AG04450 (cell line): ENCODE measurements at regions not wholly inside any gene's neighbourhood (a gene's known extent, or its start where the extent isn't known, plus 50 kb on each side); places are given as distances from the start of the nearest gene placed in this dataset.

ENCODE experiments used
- CTCF ChIA-PET: fragments of 300-600, 350-600 bp; formaldehyde crosslinking; extraction: SDS; loops from one replicate; lab custom pipeline; 2022; ENCODE audit warnings: antibody characterized with exemption, inconsistent platforms; lab: Charles Lee
- POLR2A ChIA-PET: fragments of 350-600 bp; formaldehyde crosslinking; extraction: SDS; loops from one replicate; lab custom pipeline; 2021; ENCODE audit warnings: antibody characterized with exemption, inconsistent platforms; lab: Yijun Ruan, JAX
- DNase-seq: peaks from one replicate; pipeline ENCODE4 v3.0.0-alpha.2; 2011; ENCODE audit warnings: low read depth, low spot score
- H3K27ac ChIP-seq: one replicate; pipeline ENCODE4 v1.5.1; 2012; ENCODE audit warnings: low read depth, low read length, control low read depth
- H3K27me3 ChIP-seq: one replicate; pipeline ENCODE4 v1.6.0; 2012; ENCODE audit warnings: low read length; ENCODE audit not compliant: control insufficient read depth, insufficient read depth
- H3K4me3 ChIP-seq: 2 replicates; pipeline ENCODE4 v1.5.1; 2011; ENCODE audit warnings: mild to moderate bottlenecking, low read depth, low read length, control low read depth
- H3K9me3 ChIP-seq: 2 replicates; pipeline ENCODE4 v1.5.1; 2012; ENCODE audit warnings: low read length; ENCODE audit not compliant: control insufficient read depth, insufficient read depth
- TF ChIP-seq, protein P1 (sequence below): IDR thresholded peaks from 2 replicates; pipeline ENCODE4 v1.5.1; 2011; ENCODE audit warnings: low read depth, low read length, control low read depth, inconsistent platforms

DNA sequence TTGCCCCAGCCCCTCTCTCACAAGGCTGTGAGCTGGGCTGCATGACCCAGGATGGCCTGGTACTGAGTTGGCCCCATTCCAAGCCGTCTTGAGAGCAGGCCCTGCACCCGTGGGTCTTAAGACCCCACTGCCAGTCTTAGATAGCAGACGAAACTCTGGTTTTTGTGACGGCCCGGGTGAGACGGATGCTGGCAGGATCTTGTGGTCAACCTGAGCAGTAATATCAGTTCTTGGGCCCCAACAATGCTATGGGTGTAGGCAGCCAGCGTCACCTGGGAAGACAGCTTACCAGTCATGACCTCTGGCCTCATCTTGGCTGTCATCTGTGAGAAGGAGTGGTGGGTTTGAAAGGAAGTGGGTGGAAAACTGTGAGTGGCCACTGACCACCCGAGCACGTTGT lies 305.8 kb downstream of the ARRDC4 start:
- ChIA-PET POLR2A (no interaction called here), CTCF (no interaction called here)
- no peak for DNase-seq
- Histone ChIP-seq H3K27me3 (no peaks in the 10 kb centered on the region), H3K4me3 (no peak overlapping the region), H3K9me3 (peaks cover 42% of the 10 kb centered on the region), H3K27ac (no peak overlapping the region)
- TF ChIP-seq, protein P1, sequence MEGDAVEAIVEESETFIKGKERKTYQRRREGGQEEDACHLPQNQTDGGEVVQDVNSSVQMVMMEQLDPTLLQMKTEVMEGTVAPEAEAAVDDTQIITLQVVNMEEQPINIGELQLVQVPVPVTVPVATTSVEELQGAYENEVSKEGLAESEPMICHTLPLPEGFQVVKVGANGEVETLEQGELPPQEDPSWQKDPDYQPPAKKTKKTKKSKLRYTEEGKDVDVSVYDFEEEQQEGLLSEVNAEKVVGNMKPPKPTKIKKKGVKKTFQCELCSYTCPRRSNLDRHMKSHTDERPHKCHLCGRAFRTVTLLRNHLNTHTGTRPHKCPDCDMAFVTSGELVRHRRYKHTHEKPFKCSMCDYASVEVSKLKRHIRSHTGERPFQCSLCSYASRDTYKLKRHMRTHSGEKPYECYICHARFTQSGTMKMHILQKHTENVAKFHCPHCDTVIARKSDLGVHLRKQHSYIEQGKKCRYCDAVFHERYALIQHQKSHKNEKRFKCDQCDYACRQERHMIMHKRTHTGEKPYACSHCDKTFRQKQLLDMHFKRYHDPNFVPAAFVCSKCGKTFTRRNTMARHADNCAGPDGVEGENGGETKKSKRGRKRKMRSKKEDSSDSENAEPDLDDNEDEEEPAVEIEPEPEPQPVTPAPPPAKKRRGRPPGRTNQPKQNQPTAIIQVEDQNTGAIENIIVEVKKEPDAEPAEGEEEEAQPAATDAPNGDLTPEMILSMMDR = no peak

DNA sequence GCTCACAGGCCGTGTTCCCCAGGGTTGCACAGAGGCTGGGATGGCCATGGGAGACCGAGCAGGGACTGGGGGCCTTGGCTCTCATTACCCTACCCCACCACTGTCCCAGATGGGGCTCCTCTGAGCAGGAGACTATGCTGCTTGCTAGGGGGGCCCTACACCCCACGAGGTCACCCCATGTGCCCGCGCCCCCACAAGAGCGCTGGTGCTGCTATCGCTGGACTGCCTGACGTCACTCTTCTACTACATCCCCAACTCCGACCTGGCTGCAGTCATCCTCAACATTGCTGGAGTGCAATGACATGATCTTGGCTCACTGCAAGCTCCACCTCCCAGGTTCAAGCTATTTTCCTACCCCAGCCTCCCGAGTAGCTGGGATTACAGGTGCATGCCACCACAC lies 307.7 kb downstream of the ARRDC4 start:
- H3K9me3 ChIP-seq = peaks cover 43% of the 10 kb centered on the region
- CTCF ChIA-PET = interaction anchor here (1.7 kb wide), 1 partner anchor 44 kb away, joined by 7 read pairs; no protein-coding TSS in a partner anchor
- H3K4me3 ChIP-seq = no peak overlapping the region
- no peak overlapping the region for H3K27ac ChIP-seq
- H3K27me3 ChIP-seq = no peaks in the 10 kb centered on the region
- DNase-seq = no peak
- POLR2A ChIA-PET = no interaction called here
- TF ChIP-seq, protein P1 = no peak

DNA sequence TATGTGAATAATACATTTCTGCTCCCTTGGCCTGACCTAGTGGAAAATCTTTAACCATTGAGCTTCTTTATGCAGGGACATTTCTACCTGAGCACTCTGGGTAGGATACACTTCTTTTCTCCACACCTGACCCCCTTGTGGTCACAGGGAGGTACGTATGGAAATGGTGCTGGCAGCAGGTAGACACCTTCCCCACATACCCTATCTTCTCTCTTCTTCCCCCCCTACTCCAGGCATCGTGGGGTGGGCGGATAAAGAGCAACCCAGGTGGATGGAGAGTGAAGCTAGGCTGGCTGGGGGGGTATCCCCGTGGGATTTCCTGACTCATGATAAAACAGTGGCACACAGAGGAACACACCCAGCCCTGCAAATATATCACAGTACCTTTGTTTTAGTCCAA lies 312.1 kb downstream of the ARRDC4 start:
- Histone ChIP-seq H3K4me3 (no peak overlapping the region), H3K27ac (no peak overlapping the region), H3K9me3 (peaks cover 36% of the 10 kb centered on the region), H3K27me3 (no peaks in the 10 kb centered on the region)
- ChIA-PET POLR2A (no interaction called here), CTCF (no interaction called here)
- TF ChIP-seq, protein P1 = no peak
- DNase-seq = no peak

DNA sequence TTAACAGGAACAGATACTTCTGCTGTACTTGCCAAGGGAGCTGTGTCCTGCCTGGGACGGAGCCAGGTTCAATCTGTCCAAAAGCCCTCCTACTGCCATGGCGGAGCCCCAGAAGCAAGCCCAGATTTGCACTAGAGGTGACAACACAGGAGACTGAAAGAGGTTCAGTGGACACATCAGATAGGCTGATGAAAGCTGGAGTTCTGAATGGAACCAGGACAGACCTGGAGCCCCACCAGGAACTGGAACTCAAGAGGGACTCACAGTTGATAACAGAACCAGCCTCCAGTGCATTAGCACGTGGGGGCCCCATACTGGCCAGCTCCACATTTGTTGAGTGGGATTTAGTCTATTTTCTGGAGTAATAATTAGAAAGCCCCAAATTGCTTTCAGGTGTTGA lies 315.5 kb downstream of the ARRDC4 start:
- POLR2A ChIA-PET = no interaction called here
- DNase-seq = no peak
- Histone ChIP-seq H3K27me3 (no peaks in the 10 kb centered on the region), H3K9me3 (peaks cover 24% of the 10 kb centered on the region), H3K27ac (no peak overlapping the region), H3K4me3 (no peak overlapping the region)
- TF ChIP-seq, protein P1 = no peak
- CTCF ChIA-PET = no interaction called here

DNA sequence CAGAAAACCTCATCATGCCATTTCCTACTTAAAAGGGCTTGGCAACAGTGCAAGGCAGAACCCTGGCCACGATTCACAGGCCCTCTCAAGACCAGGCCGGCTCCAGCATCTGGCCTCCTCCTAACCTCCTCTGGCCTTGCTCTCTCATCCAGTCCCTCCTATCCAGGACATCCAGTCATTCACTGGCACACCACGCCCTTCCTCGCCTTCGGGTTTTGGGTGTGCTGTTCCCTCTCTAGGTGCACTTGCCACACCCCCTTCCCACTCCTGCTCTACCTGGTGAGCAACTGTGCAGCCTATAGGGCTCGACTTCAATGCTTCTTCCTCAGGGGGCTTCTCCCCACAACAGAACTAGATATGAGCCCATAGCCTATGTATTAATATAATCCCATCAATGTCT lies 317.1 kb downstream of the ARRDC4 start:
- Histone ChIP-seq H3K27me3 (no peaks in the 10 kb centered on the region), H3K4me3 (no peak overlapping the region), H3K9me3 (peaks cover 34% of the 10 kb centered on the region), H3K27ac (no peak overlapping the region)
- no peak for DNase-seq
- ChIA-PET POLR2A (no interaction called here), CTCF (no interaction called here)
- TF ChIP-seq, protein P1 = no peak
